PC-3 (cell line): ENCODE measurements at regions not wholly inside any gene's neighbourhood (a gene's known extent, or its start where the extent isn't known, plus 50 kb on each side); places are given as distances from the start of the nearest gene placed in this dataset.
A peak's percentile ranks its signal among the peaks of the same experiment; 100 is the strongest.

ENCODE experiments used
- ATAC-seq: fragments of 200-7000 bp; cut with Tn5 transposase; 2 replicates; pipeline ENCODE4 v1.9.1; 2020; ENCODE audit warnings: mild to moderate bottlenecking, moderate library complexity
- BruUV-seq: library from RNA; stranded (reverse); fragments of 400-500 nt; replicated peaks from 2 replicates; lab custom pipeline; 2021; lab: Mats Ljungman, UMichigan
- CTCF ChIA-PET: fragments of 300-600 bp; sonication (Branson Sonifier 250); formaldehyde crosslinking; loops from one replicate; lab custom pipeline; 2022; ENCODE audit warnings: antibody characterized with exemption; lab: Charles Lee
- POLR2A ChIA-PET: fragments of 300-600 bp; sonication (Branson Sonifier 250); formaldehyde crosslinking; loops from one replicate; lab custom pipeline; 2022; ENCODE audit warnings: antibody characterized with exemption; ENCODE audit not compliant: unreplicated experiment; lab: Charles Lee
- DNase-seq: peaks from one replicate; pipeline ENCODE4 v3.0.0-alpha.2; 2015
- H2AFZ ChIP-seq: fragments of 300-600 bp; sonication (generic); 2 replicates; pipeline ENCODE4 v1.6.0; 2016; ENCODE audit warnings: antibody characterized with exemption, low read length
- H3F3A ChIP-seq: fragments of 300-600 bp; sonication (generic); one replicate; pipeline ENCODE4 v1.6.0; 2017; ENCODE audit warnings: antibody characterized with exemption, low read length, control low read depth, mild to moderate bottlenecking; ENCODE audit not compliant: unreplicated experiment
- H3K27ac ChIP-seq: fragments of 300-600 bp; sonication (generic); 2 replicates; pipeline ENCODE4 v1.5.1; 2016; ENCODE audit warnings: mild to moderate bottlenecking, low read length
- H3K27me3 ChIP-seq: fragments of 300-600 bp; sonication (generic); 2 replicates; pipeline ENCODE4 v1.6.1; 2016; ENCODE audit warnings: low read length, mixed read lengths
- H3K36me3 ChIP-seq: fragments of 300-600 bp; sonication (generic); 2 replicates; pipeline ENCODE4 v1.6.1; 2016; ENCODE audit warnings: low read depth, mixed run types, low read length, mixed read lengths
- H3K4me1 ChIP-seq: fragments of 300-600 bp; sonication (generic); 2 replicates; pipeline ENCODE4 v1.5.1; 2016; ENCODE audit warnings: low read length; ENCODE audit not compliant: insufficient read depth
- H3K4me2 ChIP-seq: fragments of 300-600 bp; sonication (generic); 2 replicates; pipeline ENCODE4 v1.6.0; 2016; ENCODE audit warnings: low read length
- H3K4me3 ChIP-seq: fragments of 300-600 bp; sonication (generic); 2 replicates; pipeline ENCODE4 v1.5.1; 2016; ENCODE audit warnings: mild to moderate bottlenecking, low read length, mixed read lengths
- H3K79me2 ChIP-seq: fragments of 300-600 bp; sonication (generic); 2 replicates; pipeline ENCODE4 v1.6.1; 2017; ENCODE audit warnings: low read length, mixed read lengths
- H3K9ac ChIP-seq: fragments of 300-600 bp; sonication (generic); 2 replicates; pipeline ENCODE4 v1.6.0; 2016; ENCODE audit warnings: mild to moderate bottlenecking, low read length
- H3K9me2 ChIP-seq: fragments of 300-600 bp; sonication (generic); replicated peaks from 2 replicates; pipeline ENCODE4 v1.6.1; 2016; ENCODE audit warnings: mixed run types, low read length, mixed read lengths
- H3K9me3 ChIP-seq: fragments of 300-600 bp; sonication (generic); 2 replicates; pipeline ENCODE4 v1.6.1; 2016; ENCODE audit warnings: low read length, mixed read lengths
- H4K20me1 ChIP-seq: fragments of 300-600 bp; sonication (generic); 2 replicates; pipeline ENCODE4 v1.6.1; 2016; ENCODE audit warnings: low read length, mixed read lengths
- EZH2 ChIP-seq: fragments of 300-600 bp; sonication (generic); IDR thresholded peaks from one replicate; pipeline ENCODE4 v1.6.1; 2017; ENCODE audit warnings: antibody characterized with exemption, mild to moderate bottlenecking, low read length; ENCODE audit not compliant: unreplicated experiment
- EZH2phosphoT487 ChIP-seq: fragments of 300-600 bp; sonication (generic); IDR thresholded peaks from 2 replicates; pipeline ENCODE4 v1.6.1; 2018; ENCODE audit warnings: mild to moderate bottlenecking, antibody characterized with exemption, low read length, borderline replicate concordance
- intact Hi-C: fragments of 100-400 bp; cut with micrococcal nuclease; formaldehyde crosslinking; loops from 2 replicates; pipeline ENCODE4 v1.9.0; 2023
- TF ChIP-seq, protein P1 (sequence below): fragments of 300-600 bp; sonication (generic); conservative IDR thresholded peaks from 2 replicates; pipeline ENCODE4 v1.5.1; 2017; ENCODE audit warnings: antibody characterized with exemption, low read depth, mild to moderate bottlenecking, low read length

DNA sequence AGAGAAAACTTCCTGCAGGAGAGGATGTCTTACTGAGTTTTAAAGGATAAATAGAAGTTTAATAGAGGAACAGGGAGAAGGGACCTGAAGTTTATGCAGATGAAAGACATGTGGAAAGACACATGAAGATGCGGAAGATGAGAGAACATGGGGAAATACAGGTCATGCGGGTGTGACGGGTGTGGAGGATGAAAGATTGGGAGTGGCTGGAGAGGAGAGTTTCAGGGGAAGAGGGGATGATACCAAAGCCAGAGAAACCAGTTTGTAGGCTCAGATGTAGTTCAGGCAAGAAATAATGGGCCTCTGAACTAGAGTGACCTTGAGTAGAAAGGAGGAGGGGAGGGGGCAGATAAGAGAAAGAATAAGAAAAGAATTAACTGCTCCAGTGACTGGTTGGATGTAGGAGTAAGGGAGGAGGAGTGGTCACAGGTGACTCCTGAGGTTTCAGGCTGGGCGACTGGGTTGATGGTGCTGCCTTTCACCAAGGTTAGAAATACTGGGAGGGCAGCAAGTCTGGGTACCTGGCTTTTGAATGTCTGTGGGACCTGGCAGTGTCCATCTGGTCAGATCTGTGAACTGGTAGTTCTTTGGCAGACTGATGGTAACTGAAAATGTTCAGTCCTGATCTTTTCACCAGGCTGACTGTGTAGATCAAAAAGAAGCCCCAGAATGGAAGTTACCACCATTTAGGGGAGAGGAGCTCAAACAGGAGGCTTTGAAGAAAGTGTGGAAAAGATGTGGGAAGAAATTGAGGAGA, 69.4 kb downstream of the TET3 start:
- ChIA-PET POLR2A (no interaction called here), CTCF (no interaction called here)
- peaks cover 4% of the 10 kb centered on the region for H3F3A ChIP-seq
- H3K4me2 ChIP-seq = no peak overlapping the region
- DNase-seq (no peak), ATAC-seq (no peak)
- TF ChIP-seq EZH2 = no peak
- no peak for TF ChIP-seq EZH2phosphoT487
- TF ChIP-seq, protein P1, sequence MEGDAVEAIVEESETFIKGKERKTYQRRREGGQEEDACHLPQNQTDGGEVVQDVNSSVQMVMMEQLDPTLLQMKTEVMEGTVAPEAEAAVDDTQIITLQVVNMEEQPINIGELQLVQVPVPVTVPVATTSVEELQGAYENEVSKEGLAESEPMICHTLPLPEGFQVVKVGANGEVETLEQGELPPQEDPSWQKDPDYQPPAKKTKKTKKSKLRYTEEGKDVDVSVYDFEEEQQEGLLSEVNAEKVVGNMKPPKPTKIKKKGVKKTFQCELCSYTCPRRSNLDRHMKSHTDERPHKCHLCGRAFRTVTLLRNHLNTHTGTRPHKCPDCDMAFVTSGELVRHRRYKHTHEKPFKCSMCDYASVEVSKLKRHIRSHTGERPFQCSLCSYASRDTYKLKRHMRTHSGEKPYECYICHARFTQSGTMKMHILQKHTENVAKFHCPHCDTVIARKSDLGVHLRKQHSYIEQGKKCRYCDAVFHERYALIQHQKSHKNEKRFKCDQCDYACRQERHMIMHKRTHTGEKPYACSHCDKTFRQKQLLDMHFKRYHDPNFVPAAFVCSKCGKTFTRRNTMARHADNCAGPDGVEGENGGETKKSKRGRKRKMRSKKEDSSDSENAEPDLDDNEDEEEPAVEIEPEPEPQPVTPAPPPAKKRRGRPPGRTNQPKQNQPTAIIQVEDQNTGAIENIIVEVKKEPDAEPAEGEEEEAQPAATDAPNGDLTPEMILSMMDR = no peak
- no peaks in the 10 kb centered on the region for H3K9me3 ChIP-seq
- no peaks in the 10 kb centered on the region for H3K9me2 ChIP-seq
- no peaks in the 10 kb centered on the region for H4K20me1 ChIP-seq
- no TSS peak for BruUV-seq
- no peak overlapping the region for H3K4me3 ChIP-seq
- peaks cover 4% of the 10 kb centered on the region; the same call in 1 of the 2 replicates for H3K79me2 ChIP-seq
- no peaks in the 10 kb centered on the region for H3K4me1 ChIP-seq
- H2AFZ ChIP-seq = no peak overlapping the region
- H3K9ac ChIP-seq = no peak overlapping the region
- H3K27me3 ChIP-seq = no peaks in the 10 kb centered on the region
- H3K36me3 ChIP-seq = no peaks in the 10 kb centered on the region
- H3K27ac ChIP-seq = no peak overlapping the region
- intact Hi-C loops = no loop called here

DNA sequence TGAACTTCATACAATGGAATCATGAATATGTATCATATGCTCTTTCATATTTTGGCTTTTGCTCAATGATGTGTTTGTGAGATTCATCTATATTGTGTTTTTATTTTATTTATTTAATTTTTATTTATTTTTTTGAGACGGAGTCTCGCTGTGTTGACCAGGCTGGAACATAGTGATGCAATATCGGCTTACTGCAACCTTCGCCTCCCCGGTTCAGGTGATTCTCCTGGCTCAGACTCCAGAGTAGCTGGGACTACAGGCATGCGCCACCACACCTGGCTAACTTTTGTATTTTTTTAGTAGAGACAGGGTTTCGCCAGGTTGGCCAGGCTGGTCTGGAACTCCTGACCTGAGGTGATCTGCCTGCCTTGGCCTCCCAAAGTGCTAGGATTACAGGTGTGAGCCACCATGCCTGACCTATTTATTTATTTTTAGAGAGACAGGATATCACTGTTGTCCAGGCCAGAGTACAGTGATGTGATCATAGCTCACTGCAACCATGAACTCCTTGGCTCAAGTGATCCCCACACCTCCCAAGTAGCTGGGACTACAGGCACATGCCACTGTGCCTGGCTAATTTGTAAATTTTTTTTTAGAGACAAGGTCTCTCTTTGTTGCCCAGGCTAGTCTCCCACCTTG, 74.5 kb downstream of the TET3 start:
- Histone ChIP-seq H4K20me1 (no peaks in the 10 kb centered on the region), H3K4me3 (no peak overlapping the region), H3K9me3 (no peaks in the 10 kb centered on the region), H3K9me2 (no peaks in the 10 kb centered on the region), H3K9ac (no peak overlapping the region), H3K27ac (no peak overlapping the region), H3K4me1 (no peaks in the 10 kb centered on the region), H3F3A (peaks cover 4% of the 10 kb centered on the region), H2AFZ (no peak overlapping the region), H3K27me3 (no peaks in the 10 kb centered on the region), H3K4me2 (no peak overlapping the region), H3K36me3 (no peaks in the 10 kb centered on the region), H3K79me2 (no peaks in the 10 kb centered on the region)
- BruUV-seq = no TSS peak
- CTCF ChIA-PET = no interaction called here
- TF ChIP-seq EZH2phosphoT487 (no peak), EZH2 (no peak)
- TF ChIP-seq, protein P1 = no peak
- POLR2A ChIA-PET = no interaction called here
- no peak for ATAC-seq
- no peak for DNase-seq
- intact Hi-C loops = no loop called here

DNA sequence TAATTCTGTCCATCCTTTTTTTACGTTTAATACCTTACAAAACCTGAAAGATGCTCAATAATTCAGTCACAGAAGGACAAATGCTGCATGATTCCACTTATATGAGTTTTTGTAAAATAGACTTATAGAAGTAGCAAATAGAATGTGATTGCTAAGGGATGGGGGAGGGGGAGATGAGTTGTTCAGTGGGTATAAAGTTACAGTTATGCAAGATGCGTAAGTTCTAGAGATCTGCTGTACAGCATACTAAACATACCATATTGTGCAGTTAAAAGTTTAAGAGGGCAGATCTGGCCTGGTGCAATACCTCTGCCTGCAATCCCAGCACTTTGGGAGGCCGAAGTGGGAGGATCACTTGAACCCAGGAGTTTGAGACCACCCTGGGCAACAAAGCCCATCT, 78.8 kb downstream of the TET3 start:
- ATAC-seq (no peak), DNase-seq (peak; percentile 13)
- no peaks in the 10 kb centered on the region for H3K9me3 ChIP-seq
- no peak overlapping the region for H3K9ac ChIP-seq
- H4K20me1 ChIP-seq = peaks cover 7% of the 10 kb centered on the region; the same call in 1 of the 2 replicates
- H3K4me1 ChIP-seq = no peaks in the 10 kb centered on the region
- peaks cover 7% of the 10 kb centered on the region; the same call in 1 of the 2 replicates for H3K79me2 ChIP-seq
- no peaks in the 10 kb centered on the region for H3K27me3 ChIP-seq
- H3K27ac ChIP-seq = no peak overlapping the region
- no peak overlapping the region for H3K4me3 ChIP-seq
- no peak overlapping the region for H3K4me2 ChIP-seq
- H2AFZ ChIP-seq = no peak overlapping the region
- CTCF ChIA-PET = no interaction called here
- no peaks in the 10 kb centered on the region for H3K36me3 ChIP-seq
- TF ChIP-seq EZH2 (no peak), EZH2phosphoT487 (no peak)
- TF ChIP-seq, protein P1 = no peak
- POLR2A ChIA-PET = no interaction called here
- BruUV-seq = no TSS peak
- H3F3A ChIP-seq = peaks cover 2% of the 10 kb centered on the region
- no peaks in the 10 kb centered on the region for H3K9me2 ChIP-seq
- intact Hi-C loops = no loop called here
